ENCODE measurements at regions not wholly inside any gene's neighbourhood (a gene's known extent, or its start where the extent isn't known, plus 50 kb on each side); places are given as distances from the start of the nearest gene placed in this dataset.

- TF ChIP-seq CTCF (IDR thresholded peaks at IDR 0.05) (no peak), POLR2A (IDR thresholded peaks at IDR 0.05) (no peak)
These were observed 117.8 kb upstream of the NXT1 start for GRCh38 chr20:23232679-23233308.

All from right lobe of liver (tissue), 4 donors.